ENCODE measurements at regions not wholly inside any gene's neighbourhood (a gene's known extent, or its start where the extent isn't known, plus 50 kb on each side); places are given as distances from the start of the nearest gene placed in this dataset.

DNA sequence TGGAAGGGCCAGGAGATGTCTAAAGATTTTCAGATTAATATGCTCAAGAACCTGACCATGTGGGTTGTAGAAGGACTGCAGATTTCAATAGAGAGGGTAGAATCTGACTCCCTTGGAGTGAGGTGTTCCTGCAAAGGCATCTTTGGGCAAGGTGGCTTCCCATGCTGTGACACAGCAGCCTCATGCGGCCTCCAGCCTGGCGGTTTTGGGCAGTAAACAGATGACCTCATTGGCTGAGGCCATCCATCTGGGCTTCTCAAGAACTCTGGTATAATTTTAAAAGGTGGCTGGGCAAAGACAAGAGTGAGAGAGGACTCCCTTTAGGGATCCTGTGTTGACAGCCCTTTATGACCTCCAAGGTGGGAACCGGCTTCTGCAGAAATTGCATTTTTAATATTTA lies 90.3 kb upstream of the ERCC6L2 start:
- TF ChIP-seq EZH2 (IDR thresholded peaks at IDR 0.05) (no peak), POLR2A (IDR thresholded peaks at IDR 0.05; ENCODE audit: borderline replicate concordance, extremely low read depth, insufficient read depth, insufficient read length) (no peak), SIN3A (IDR thresholded peaks at IDR 0.05; ENCODE audit: low read depth) (no peak), ZNF274 (IDR thresholded peaks at IDR 0.05; ENCODE audit: low read depth, low read length) (no peak), EZH2phosphoT487 (IDR thresholded peaks at IDR 0.05; ENCODE audit: borderline replicate concordance) (no peak), SRF (IDR thresholded peaks at IDR 0.05; ENCODE audit: low read depth) (no peak), TCF7L2 (IDR thresholded peaks at IDR 0.05; ENCODE audit: borderline replicate concordance, extremely low read depth, insufficient read depth, insufficient read length) (no peak), POLR2AphosphoS5 (IDR thresholded peaks at IDR 0.05; ENCODE audit: low read depth, low read length) (no peak)
- TF ChIP-seq, protein P1, sequence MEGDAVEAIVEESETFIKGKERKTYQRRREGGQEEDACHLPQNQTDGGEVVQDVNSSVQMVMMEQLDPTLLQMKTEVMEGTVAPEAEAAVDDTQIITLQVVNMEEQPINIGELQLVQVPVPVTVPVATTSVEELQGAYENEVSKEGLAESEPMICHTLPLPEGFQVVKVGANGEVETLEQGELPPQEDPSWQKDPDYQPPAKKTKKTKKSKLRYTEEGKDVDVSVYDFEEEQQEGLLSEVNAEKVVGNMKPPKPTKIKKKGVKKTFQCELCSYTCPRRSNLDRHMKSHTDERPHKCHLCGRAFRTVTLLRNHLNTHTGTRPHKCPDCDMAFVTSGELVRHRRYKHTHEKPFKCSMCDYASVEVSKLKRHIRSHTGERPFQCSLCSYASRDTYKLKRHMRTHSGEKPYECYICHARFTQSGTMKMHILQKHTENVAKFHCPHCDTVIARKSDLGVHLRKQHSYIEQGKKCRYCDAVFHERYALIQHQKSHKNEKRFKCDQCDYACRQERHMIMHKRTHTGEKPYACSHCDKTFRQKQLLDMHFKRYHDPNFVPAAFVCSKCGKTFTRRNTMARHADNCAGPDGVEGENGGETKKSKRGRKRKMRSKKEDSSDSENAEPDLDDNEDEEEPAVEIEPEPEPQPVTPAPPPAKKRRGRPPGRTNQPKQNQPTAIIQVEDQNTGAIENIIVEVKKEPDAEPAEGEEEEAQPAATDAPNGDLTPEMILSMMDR (IDR thresholded peaks at IDR 0.05 in 2 of 3, conservative IDR thresholded peaks at IDR 0.05 in 1 of 3; ENCODE audit: borderline replicate concordance in 1 of 3, insufficient read depth in 1 of 3, low read depth in 2 of 3, low read length in 2 of 3), result no peak
- TF ChIP-seq, protein P2, sequence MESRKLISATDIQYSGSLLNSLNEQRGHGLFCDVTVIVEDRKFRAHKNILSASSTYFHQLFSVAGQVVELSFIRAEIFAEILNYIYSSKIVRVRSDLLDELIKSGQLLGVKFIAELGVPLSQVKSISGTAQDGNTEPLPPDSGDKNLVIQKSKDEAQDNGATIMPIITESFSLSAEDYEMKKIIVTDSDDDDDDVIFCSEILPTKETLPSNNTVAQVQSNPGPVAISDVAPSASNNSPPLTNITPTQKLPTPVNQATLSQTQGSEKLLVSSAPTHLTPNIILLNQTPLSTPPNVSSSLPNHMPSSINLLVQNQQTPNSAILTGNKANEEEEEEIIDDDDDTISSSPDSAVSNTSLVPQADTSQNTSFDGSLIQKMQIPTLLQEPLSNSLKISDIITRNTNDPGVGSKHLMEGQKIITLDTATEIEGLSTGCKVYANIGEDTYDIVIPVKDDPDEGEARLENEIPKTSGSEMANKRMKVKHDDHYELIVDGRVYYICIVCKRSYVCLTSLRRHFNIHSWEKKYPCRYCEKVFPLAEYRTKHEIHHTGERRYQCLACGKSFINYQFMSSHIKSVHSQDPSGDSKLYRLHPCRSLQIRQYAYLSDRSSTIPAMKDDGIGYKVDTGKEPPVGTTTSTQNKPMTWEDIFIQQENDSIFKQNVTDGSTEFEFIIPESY (IDR thresholded peaks at IDR 0.05; ENCODE audit: extremely low read depth, insufficient replicate concordance, low read length), result no peak
- TF ChIP-seq, protein P3, sequence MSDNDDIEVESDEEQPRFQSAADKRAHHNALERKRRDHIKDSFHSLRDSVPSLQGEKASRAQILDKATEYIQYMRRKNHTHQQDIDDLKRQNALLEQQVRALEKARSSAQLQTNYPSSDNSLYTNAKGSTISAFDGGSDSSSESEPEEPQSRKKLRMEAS (IDR thresholded peaks at IDR 0.05), result no peak
- TF ChIP-seq, protein P4, sequence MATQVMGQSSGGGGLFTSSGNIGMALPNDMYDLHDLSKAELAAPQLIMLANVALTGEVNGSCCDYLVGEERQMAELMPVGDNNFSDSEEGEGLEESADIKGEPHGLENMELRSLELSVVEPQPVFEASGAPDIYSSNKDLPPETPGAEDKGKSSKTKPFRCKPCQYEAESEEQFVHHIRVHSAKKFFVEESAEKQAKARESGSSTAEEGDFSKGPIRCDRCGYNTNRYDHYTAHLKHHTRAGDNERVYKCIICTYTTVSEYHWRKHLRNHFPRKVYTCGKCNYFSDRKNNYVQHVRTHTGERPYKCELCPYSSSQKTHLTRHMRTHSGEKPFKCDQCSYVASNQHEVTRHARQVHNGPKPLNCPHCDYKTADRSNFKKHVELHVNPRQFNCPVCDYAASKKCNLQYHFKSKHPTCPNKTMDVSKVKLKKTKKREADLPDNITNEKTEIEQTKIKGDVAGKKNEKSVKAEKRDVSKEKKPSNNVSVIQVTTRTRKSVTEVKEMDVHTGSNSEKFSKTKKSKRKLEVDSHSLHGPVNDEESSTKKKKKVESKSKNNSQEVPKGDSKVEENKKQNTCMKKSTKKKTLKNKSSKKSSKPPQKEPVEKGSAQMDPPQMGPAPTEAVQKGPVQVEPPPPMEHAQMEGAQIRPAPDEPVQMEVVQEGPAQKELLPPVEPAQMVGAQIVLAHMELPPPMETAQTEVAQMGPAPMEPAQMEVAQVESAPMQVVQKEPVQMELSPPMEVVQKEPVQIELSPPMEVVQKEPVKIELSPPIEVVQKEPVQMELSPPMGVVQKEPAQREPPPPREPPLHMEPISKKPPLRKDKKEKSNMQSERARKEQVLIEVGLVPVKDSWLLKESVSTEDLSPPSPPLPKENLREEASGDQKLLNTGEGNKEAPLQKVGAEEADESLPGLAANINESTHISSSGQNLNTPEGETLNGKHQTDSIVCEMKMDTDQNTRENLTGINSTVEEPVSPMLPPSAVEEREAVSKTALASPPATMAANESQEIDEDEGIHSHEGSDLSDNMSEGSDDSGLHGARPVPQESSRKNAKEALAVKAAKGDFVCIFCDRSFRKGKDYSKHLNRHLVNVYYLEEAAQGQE (IDR thresholded peaks at IDR 0.05; ENCODE audit: low read depth), result no peak
